Central memory CD8-positive, alpha-beta T cell (primary cell): ENCODE measurements at regions not wholly inside any gene's neighbourhood (a gene's known extent, or its start where the extent isn't known, plus 50 kb on each side); places are given as distances from the start of the nearest gene placed in this dataset.

Experiments used
- ATAC-seq: fragments of 150-1000 bp; cut with Tn5 transposase; replicated peaks from 2 replicates; pipeline ENCODE4 v1.10.0; 2022; ENCODE audit warnings: mild to moderate bottlenecking, moderate FRiP score, moderate number of reproducible peaks; ENCODE audit not compliant: poor library complexity, severe bottlenecking; ENCODE audit errors: extremely low read depth
- DNase-seq, 2 donors: peaks; one replicate each; pipeline ENCODE4 v3.0.0; 2021; ENCODE audit warnings: low spot score in 2 of 2
- H3K27ac Mint-ChIP-seq: one replicate; pipeline ENCODE4 v1.8.0; 2022; ENCODE audit warnings: low read depth, mild to moderate bottlenecking, moderate library complexity, mixed read lengths
- H3K27me3 Mint-ChIP-seq: one replicate; pipeline ENCODE4 v1.8.0; 2022; ENCODE audit warnings: mixed read lengths
- H3K36me3 Mint-ChIP-seq: one replicate; pipeline ENCODE4 v1.8.0; 2022; ENCODE audit warnings: mild to moderate bottlenecking, moderate library complexity, mixed read lengths; ENCODE audit not compliant: insufficient read depth
- H3K4me1 Mint-ChIP-seq: one replicate; pipeline ENCODE4 v1.8.0; 2022; ENCODE audit warnings: mixed read lengths
- H3K4me3 Mint-ChIP-seq: one replicate; pipeline ENCODE4 v1.8.0; 2022; ENCODE audit warnings: mild to moderate bottlenecking, moderate library complexity, mixed read lengths
- H3K9me3 Mint-ChIP-seq: one replicate; pipeline ENCODE4 v1.8.0; 2022; ENCODE audit warnings: mixed read lengths

GRCh38 chr18:79579807-79580497 is 99.7 kb upstream of the CTDP1 start:
- no peaks in the 10 kb centered on the region for H3K36me3 Mint-ChIP-seq
- H3K27ac Mint-ChIP-seq: no peak overlapping the region
- no peaks in the 10 kb centered on the region for H3K4me1 Mint-ChIP-seq
- no peak overlapping the region for H3K4me3 Mint-ChIP-seq
- H3K9me3 Mint-ChIP-seq: no peaks in the 10 kb centered on the region
- no peaks in the 10 kb centered on the region for H3K27me3 Mint-ChIP-seq
- ATAC-seq: no peak
- DNase-seq: no peak

- Mint-ChIP-seq H3K27me3 (no peaks in the 10 kb centered on the region), H3K4me1 (no peaks in the 10 kb centered on the region), H3K9me3 (no peaks in the 10 kb centered on the region), H3K27ac (no peak overlapping the region), H3K36me3 (no peaks in the 10 kb centered on the region), H3K4me3 (no peak overlapping the region)
- ATAC-seq (no peak), DNase-seq (no peak)
These were observed 99.0 kb upstream of the CTDP1 start for GRCh38 chr18:79580498-79581171.

GRCh38 chr18:79581406-79581805 is 98.2 kb upstream of the CTDP1 start:
- H3K4me3 Mint-ChIP-seq: no peak overlapping the region
- DNase-seq: no peak
- no peaks in the 10 kb centered on the region for H3K27me3 Mint-ChIP-seq
- no peaks in the 10 kb centered on the region for H3K36me3 Mint-ChIP-seq
- H3K9me3 Mint-ChIP-seq: no peaks in the 10 kb centered on the region
- ATAC-seq: no peak
- H3K4me1 Mint-ChIP-seq: no peaks in the 10 kb centered on the region
- H3K27ac Mint-ChIP-seq: no peak overlapping the region

GRCh38 chr18:79581911-79582310 is 97.7 kb upstream of the CTDP1 start:
- no peak overlapping the region for H3K4me3 Mint-ChIP-seq
- no peaks in the 10 kb centered on the region for H3K4me1 Mint-ChIP-seq
- no peaks in the 10 kb centered on the region for H3K9me3 Mint-ChIP-seq
- ATAC-seq: no peak
- no peaks in the 10 kb centered on the region for H3K27me3 Mint-ChIP-seq
- H3K27ac Mint-ChIP-seq: no peak overlapping the region
- DNase-seq: no peak
- no peaks in the 10 kb centered on the region for H3K36me3 Mint-ChIP-seq

GRCh38 chr18:79582978-79583377 is 96.6 kb upstream of the CTDP1 start:
- H3K27me3 Mint-ChIP-seq: peaks cover under 1% of the 10 kb centered on the region
- no peak overlapping the region for H3K4me3 Mint-ChIP-seq
- no peak overlapping the region for H3K27ac Mint-ChIP-seq
- DNase-seq (no peak), ATAC-seq (no peak)
- H3K36me3 Mint-ChIP-seq: no peaks in the 10 kb centered on the region
- no peaks in the 10 kb centered on the region for H3K9me3 Mint-ChIP-seq
- H3K4me1 Mint-ChIP-seq: no peaks in the 10 kb centered on the region

GRCh38 chr18:79583426-79583825 is 96.2 kb upstream of the CTDP1 start:
- no peak overlapping the region for H3K4me3 Mint-ChIP-seq
- no peaks in the 10 kb centered on the region for H3K36me3 Mint-ChIP-seq
- H3K27me3 Mint-ChIP-seq: peaks cover 5% of the 10 kb centered on the region
- no peaks in the 10 kb centered on the region for H3K4me1 Mint-ChIP-seq
- no peaks in the 10 kb centered on the region for H3K9me3 Mint-ChIP-seq
- DNase-seq (no peak), ATAC-seq (no peak)
- H3K27ac Mint-ChIP-seq: no peak overlapping the region

GRCh38 chr18:79583984-79584401 is 95.6 kb upstream of the CTDP1 start:
- Mint-ChIP-seq H3K4me3 (no peak overlapping the region), H3K27me3 (peaks cover 10% of the 10 kb centered on the region), H3K4me1 (no peaks in the 10 kb centered on the region), H3K9me3 (no peaks in the 10 kb centered on the region), H3K36me3 (no peaks in the 10 kb centered on the region), H3K27ac (no peak overlapping the region)
- DNase-seq (no peak), ATAC-seq (no peak)

GRCh38 chr18:79584491-79585394 is 94.9 kb upstream of the CTDP1 start:
- Mint-ChIP-seq H3K9me3 (no peaks in the 10 kb centered on the region), H3K4me1 (no peaks in the 10 kb centered on the region), H3K4me3 (no peak overlapping the region), H3K36me3 (no peaks in the 10 kb centered on the region), H3K27me3 (peaks cover 10% of the 10 kb centered on the region), H3K27ac (no peak overlapping the region)
- DNase-seq: no peak
- no peak for ATAC-seq

GRCh38 chr18:79585395-79586370 is 93.9 kb upstream of the CTDP1 start:
- no peak overlapping the region for H3K4me3 Mint-ChIP-seq
- DNase-seq (no peak), ATAC-seq (no peak)
- peaks cover 10% of the 10 kb centered on the region for H3K27me3 Mint-ChIP-seq
- no peaks in the 10 kb centered on the region for H3K9me3 Mint-ChIP-seq
- H3K27ac Mint-ChIP-seq: no peak overlapping the region
- H3K36me3 Mint-ChIP-seq: no peaks in the 10 kb centered on the region
- H3K4me1 Mint-ChIP-seq: no peaks in the 10 kb centered on the region

GRCh38 chr18:79586436-79587225 is 93.0 kb upstream of the CTDP1 start:
- Mint-ChIP-seq H3K36me3 (no peaks in the 10 kb centered on the region), H3K9me3 (no peaks in the 10 kb centered on the region), H3K4me1 (no peaks in the 10 kb centered on the region), H3K4me3 (no peak overlapping the region), H3K27me3 (peaks cover 17% of the 10 kb centered on the region), H3K27ac (no peak overlapping the region)
- no peak for ATAC-seq
- no peak for DNase-seq

- ATAC-seq (no peak), DNase-seq (no peak)
- no peak overlapping the region for H3K27ac Mint-ChIP-seq
- H3K4me1 Mint-ChIP-seq: no peaks in the 10 kb centered on the region
- no peak overlapping the region for H3K4me3 Mint-ChIP-seq
- H3K27me3 Mint-ChIP-seq: peaks cover 21% of the 10 kb centered on the region
- no peaks in the 10 kb centered on the region for H3K36me3 Mint-ChIP-seq
- no peaks in the 10 kb centered on the region for H3K9me3 Mint-ChIP-seq
These were observed 92.3 kb upstream of the CTDP1 start for GRCh38 chr18:79587226-79587741.
